ENCODE measurements at regions not wholly inside any gene's neighbourhood (a gene's known extent, or its start where the extent isn't known, plus 50 kb on each side); places are given as distances from the start of the nearest gene placed in this dataset.

DNA sequence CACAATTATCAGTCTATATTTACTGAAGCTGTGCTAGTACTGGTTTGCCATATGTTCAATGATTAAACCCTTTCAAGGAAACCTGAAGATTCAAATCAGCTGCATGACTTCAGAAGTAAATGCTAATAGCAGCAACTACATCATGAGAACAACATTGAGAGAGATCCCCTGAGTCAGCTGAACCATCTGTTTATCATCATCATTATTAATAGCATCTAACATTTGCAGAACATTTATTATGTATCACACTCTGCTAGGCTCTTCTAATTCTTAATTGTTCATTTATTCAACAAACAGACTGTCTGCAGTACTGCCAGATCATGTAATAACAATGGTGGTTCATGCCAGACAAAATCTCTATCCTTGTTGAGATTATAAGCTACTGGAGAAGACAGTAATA is 157.4 kb downstream of the KLHL28 start:
- no peak for DNase-seq (ENCODE audit: insufficient read length, low spot score)
- no peak for TF ChIP-seq CTCF (IDR thresholded peaks at IDR 0.05; ENCODE audit: insufficient read depth, missing control alignments)
- FAIRE-seq, result no peak

GRCh38 chr14:44803239-44803905 is 158.4 kb downstream of the KLHL28 start:
- FAIRE-seq (peak; percentile 76), DNase-seq (ENCODE audit: insufficient read length, low spot score) (peak; percentile 16)
- peak; percentile 71 for TF ChIP-seq CTCF (IDR thresholded peaks at IDR 0.05; ENCODE audit: insufficient read depth, missing control alignments)

- no peak for TF ChIP-seq CTCF (IDR thresholded peaks at IDR 0.05; ENCODE audit: insufficient read depth, missing control alignments)
- no peak for FAIRE-seq
- no peak for DNase-seq (ENCODE audit: insufficient read length, low spot score)
These were observed 163.1 kb downstream of the KLHL28 start for GRCh38 chr14:44798386-44799242.

DNA sequence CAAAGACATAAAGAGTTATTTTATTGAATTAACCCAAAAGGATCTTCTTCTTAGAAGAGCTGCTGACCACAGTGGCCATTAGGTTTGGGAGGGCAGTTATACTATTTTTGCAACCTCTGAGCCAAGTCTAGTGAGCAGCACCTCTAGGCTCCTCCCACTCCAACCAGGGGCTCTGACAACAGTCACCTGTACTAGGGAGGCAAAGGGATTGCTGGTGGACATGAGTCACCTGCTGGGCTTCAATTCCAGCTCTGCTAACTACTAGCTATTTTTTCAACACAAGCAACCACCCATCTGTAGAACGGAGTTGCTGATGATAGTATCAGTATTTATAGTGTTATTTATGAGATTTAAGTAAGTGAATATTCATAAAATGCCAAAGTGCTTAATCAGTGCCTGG is 166.0 kb downstream of the KLHL28 start:
- no peak for TF ChIP-seq CTCF (IDR thresholded peaks at IDR 0.05; ENCODE audit: insufficient read depth, missing control alignments)
- DNase-seq (ENCODE audit: insufficient read length, low spot score), result no peak
- no peak for FAIRE-seq

- no peak for DNase-seq (ENCODE audit: insufficient read length, low spot score)
- FAIRE-seq, result no peak
- no peak for TF ChIP-seq CTCF (IDR thresholded peaks at IDR 0.05; ENCODE audit: insufficient read depth, missing control alignments)
These were observed 170.0 kb downstream of the KLHL28 start for GRCh38 chr14:44791730-44792129.

GRCh38 chr14:44788612-44789011 is 173.1 kb downstream of the KLHL28 start:
- no peak for DNase-seq (ENCODE audit: insufficient read length, low spot score)
- no peak for TF ChIP-seq CTCF (IDR thresholded peaks at IDR 0.05; ENCODE audit: insufficient read depth, missing control alignments)
- FAIRE-seq, result no peak

GRCh38 chr14:44785096-44785495 is 176.7 kb downstream of the KLHL28 start:
- DNase-seq (ENCODE audit: insufficient read length, low spot score) (no peak), FAIRE-seq (no peak)
- no peak for TF ChIP-seq CTCF (IDR thresholded peaks at IDR 0.05; ENCODE audit: insufficient read depth, missing control alignments)
